ENCODE measurements at regions not wholly inside any gene's neighbourhood (a gene's known extent, or its start where the extent isn't known, plus 50 kb on each side); places are given as distances from the start of the nearest gene placed in this dataset.
"Not testable (repeated sequence)": the region's sequence is repeated elsewhere in the genome, so short reads cannot be mapped to it uniquely, and the experiment has no call there.

GRCh38 chr5:100232736-100233135 lies 302.4 kb upstream of the FAM174A start:
- DNase-seq (ENCODE audit: low read depth, low spot score) = no peak

DNA sequence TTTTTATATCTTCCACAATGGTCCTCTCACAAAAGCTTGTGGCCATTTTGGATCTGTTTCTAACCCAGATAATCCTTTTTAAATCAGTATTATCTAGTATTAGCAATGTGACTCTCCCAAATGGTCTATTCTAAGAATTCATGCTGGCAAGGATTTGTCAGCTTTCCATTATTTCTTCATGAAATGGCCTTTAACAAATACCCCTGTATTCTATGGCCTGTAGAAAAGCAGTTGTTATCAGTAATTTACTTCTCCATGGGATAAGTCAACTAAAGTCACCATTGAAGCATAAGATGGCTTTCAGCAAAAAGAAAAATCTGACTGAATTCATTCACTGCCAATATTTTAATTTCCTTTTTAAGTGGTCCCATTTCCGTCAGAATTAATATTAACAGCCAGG lies 346.4 kb upstream of the FAM174A start:
- DNase-seq (ENCODE audit: low read depth, low spot score) = no peak

DNA sequence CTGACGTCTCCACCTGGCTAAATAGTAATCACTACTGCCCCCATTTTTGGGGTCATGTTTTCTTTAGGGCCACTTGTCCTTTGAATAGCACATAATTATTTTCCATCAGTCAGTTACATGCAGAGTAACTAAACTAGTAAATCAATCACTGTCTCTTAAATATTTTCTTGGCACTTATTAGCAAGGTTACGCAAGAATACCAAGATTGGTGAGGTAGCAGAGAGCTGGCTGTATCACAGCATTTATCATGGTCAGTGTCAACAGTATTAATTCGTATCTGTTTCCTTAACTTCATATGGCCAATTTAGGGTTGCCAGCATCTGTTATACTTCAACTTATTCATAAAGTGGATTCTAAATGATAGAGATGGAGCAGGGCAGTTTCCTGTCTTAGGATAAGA lies 346.8 kb upstream of the FAM174A start:
- no peak for DNase-seq (ENCODE audit: low read depth, low spot score)

DNA sequence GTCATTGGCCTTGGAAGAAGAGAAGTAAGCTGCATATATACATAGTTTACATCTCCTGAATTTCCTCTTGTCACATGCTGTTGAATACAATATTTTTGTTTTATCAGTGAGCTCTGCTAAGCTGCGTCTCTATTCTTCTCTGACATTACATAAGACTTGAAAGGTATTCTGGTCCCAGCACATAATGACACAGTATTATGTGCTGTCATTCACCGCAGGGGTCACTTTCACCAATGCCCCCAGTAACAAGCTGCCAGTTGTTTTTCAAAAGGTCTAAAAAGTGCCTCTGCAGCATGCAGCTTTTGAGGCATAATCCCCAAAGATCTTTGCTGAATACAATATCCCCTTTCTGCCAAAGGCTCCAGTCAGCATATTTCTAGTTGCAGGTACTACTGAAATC lies 349.0 kb upstream of the FAM174A start:
- DNase-seq (ENCODE audit: low read depth, low spot score) = no peak

DNA sequence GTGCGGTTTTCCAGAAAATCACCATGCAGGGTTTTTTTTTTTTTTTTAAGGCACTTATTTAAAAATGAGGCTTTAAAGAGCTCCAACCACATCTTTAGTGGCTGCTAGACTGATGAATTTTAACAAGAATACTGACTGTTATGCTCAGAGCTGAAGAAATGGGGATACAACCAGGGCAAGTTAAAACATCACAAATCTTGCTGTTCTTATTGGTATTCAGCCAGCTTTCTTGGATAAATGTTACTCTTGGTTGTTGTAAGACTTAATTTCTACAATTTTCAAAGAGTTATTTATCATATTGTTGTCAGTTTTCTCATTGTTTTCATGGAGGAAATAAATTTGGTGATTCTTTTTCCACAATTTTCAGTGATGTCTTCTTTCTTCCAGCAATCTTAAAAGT lies 352.8 kb upstream of the FAM174A start:
- no peak for DNase-seq (ENCODE audit: low read depth, low spot score)

DNA sequence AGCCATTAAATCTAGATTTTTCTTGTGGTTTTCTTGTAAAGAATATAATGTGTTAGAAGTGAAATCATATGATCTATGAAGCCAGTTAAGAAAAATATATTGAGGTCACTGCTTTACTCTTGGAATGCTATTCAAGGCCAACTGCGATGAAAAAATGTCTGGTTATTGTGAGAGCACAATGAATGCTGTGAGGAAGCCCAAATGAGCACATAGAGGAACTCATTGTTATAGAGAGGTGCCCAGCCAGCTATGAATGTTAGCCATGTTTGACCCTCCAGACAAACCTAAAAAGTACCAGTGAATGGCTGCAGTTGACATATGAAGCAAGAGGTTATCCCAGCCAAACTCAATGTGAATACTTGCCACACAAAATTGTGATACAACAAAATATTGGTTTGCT lies 359.8 kb upstream of the FAM174A start:
- DNase-seq (ENCODE audit: low read depth, low spot score) = no peak

- DNase-seq (ENCODE audit: low read depth, low spot score) = no peak
Observed at GRCh38 chr5:100165309-100165708, 369.9 kb upstream of the FAM174A start.

GRCh38 chr5:100161868-100162267 lies 373.3 kb upstream of the FAM174A start:
- no peak for DNase-seq (ENCODE audit: low read depth, low spot score)

- DNase-seq (ENCODE audit: low read depth, low spot score) = no peak
Observed at GRCh38 chr5:100157066-100157465, 378.1 kb upstream of the FAM174A start.

- no peak for DNase-seq (ENCODE audit: low read depth, low spot score)
Observed at GRCh38 chr5:100148239-100148638, 386.9 kb upstream of the FAM174A start.

DNA sequence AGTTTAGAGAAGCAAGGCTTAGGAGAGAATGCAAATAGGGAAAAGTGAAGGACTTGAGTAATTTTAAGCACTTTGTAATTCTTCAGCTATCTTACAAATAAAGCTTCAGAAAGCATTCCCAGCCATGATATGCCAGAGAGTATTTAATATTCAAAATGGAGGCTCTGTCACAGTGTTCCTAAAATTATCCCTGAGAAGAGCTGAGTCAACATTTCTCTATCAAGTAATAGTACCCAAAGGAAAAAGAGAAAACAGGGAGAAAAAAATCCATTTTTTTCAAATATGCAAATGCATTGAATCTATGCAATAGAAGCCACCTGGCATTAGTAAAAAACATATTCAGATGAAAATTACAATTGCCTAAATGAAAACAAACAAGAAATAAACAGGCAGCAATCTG lies 392.6 kb upstream of the FAM174A start:
- no peak for DNase-seq (ENCODE audit: low read depth, low spot score)

DNA sequence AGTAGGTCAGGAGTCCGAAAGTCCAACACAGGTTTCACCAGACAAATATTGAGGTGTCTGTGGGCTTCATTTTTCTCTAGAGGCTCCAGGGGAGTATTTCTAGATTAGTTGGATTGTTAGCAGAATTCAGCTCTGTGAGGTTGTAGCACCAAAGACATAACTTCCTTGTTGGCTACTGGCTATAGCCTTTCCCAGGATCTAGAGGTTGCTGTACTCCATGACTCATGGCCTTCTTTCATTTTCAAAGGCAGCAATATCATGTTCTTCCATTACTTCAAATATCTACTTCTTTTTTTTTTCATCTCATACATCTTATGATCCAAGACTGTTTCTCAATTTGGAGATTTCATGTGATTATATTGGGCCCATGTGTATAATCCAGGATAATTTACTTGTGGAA lies 404.0 kb upstream of the FAM174A start:
- DNase-seq (ENCODE audit: low read depth, low spot score) = no peak

DNA sequence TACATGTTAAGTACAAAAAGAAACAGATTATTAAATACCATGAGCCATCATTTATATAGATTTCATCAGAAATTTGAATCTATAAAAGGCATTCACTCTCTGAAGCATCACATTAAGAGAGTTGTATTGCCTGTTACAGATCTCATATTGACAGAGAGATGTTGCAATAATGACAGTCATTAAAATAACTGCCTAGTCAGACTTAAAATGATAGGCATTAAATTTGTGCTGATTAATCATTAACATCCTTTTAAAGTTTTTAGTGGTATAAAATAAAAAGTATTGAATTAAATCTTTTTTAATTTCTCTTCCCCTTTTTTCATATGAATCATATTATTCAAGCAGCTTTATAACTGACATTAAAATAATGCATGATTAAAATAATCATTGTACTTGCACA lies 404.9 kb upstream of the FAM174A start:
- no peak for DNase-seq (ENCODE audit: low read depth, low spot score)

GRCh38 chr5:100119903-100120302 lies 415.3 kb upstream of the FAM174A start:
- DNase-seq (ENCODE audit: low read depth, low spot score) = no peak

DNA sequence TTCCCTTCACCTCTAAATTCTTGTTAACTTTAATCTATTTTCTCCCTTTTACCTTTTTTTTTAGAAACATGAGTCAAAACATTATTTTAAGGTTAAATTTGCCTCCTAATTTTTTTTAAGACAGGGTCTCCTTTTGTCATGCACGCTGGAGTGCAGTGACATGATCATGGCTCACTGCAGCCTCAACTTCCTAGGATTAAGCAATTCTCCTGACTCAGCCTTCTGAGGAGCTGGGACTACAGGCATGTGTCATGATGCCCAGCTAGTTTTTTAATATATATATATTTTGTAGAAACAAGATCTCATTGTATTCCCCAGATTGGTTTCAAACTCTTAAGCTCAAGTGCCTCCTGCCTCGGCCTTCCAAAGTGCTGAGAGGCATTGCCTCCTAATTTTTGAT lies 424.7 kb upstream of the FAM174A start:
- DNase-seq (ENCODE audit: low read depth, low spot score) = no peak

- no peak for DNase-seq (ENCODE audit: low read depth, low spot score)
Observed at GRCh38 chr5:100108883-100109282, 426.3 kb upstream of the FAM174A start.

DNA sequence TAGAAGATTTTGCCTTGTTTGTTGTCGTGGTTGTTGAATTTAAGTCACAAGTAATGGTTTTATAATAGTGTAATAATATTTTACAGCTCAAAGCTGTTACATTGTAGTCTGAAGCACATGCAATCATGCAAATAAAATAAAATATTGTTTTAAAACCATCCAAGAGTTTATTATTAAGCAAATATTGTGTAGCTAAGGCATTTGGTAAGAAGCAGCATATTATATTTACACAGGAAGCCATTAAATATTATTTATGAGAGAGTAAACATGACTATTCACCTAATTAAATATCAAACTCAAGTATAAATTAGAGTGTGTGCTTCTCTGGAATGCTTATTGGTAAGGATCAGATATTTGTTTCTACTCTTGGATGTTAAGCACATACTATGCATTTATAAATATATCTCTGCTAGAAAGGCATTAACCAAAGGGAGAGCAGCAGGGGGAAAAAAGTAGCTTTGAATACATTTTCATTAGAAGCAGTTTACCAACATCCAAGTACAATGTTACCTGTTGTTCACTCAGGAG lies 431.5 kb upstream of the FAM174A start:
- not testable (repeated sequence) for DNase-seq (ENCODE audit: low read depth, low spot score)

GRCh38 chr5:100101466-100101865 lies 433.7 kb upstream of the FAM174A start:
- DNase-seq (ENCODE audit: low read depth, low spot score) = not testable (repeated sequence)

GRCh38 chr5:100096328-100096727 lies 438.8 kb upstream of the FAM174A start:
- not testable (repeated sequence) for DNase-seq (ENCODE audit: low read depth, low spot score)

DNA sequence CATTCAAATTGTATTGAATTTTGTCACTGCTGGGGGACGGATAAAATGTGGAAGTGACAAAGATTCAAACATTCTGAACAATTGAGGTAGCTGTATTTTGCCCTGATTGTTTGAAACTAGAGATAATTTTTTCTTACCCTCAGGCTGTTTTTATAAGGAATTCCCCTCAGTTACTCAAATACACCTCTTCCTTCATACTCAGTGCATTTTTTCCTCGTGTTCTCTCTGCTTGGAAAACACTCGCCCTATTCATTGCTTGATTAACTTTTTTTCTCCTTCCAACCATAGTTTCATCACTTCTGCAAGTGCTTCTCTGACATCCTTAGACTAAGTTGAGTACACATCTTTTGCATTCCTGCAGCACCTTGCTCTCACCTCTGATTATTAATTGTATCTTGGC lies 454.5 kb upstream of the FAM174A start:
- DNase-seq (ENCODE audit: low read depth, low spot score) = not testable (repeated sequence)

DNA sequence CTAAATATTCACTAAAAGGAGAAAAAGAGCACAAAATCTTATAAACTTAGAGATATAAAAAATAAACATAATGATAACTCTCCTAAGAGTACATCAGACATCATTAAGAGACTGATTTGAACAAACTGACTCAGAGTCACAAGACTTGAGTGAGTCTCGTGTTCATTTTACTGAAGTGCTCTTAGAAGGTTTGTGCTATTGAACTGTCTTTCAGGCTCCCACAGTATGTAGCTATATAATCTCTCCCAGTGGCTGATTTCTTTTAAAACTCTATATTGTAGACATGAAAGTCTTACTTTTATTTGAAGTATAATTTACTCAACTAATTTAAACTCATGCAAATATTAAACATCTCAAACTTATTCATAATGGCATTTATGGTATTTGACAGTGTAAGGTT lies 456.0 kb upstream of the FAM174A start:
- DNase-seq (ENCODE audit: low read depth, low spot score) = not testable (repeated sequence)

DNA sequence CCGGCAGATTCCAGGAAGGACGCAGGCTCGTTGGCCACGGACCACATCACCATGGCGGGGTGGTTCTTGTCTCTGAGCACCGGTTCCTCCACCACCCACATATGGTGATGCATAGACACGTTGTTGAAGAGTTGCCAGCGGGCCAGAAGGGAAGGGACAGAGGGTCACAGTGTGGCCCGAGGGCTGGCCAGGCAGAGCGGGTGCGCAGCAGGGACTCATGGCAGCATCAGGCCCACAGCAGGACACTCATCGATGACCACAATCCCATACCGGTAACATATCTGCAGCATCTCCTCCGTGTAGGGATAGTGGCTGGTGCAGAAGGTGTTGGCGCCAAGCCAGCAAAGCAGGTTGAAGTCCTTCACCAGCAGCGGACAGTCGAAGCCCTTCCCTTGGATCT lies 469.2 kb upstream of the FAM174A start:
- not testable (repeated sequence) for DNase-seq (ENCODE audit: low read depth, low spot score)

GRCh38 chr5:100043475-100043874 lies 491.7 kb upstream of the FAM174A start:
- no peak for DNase-seq (ENCODE audit: low read depth, low spot score)

DNA sequence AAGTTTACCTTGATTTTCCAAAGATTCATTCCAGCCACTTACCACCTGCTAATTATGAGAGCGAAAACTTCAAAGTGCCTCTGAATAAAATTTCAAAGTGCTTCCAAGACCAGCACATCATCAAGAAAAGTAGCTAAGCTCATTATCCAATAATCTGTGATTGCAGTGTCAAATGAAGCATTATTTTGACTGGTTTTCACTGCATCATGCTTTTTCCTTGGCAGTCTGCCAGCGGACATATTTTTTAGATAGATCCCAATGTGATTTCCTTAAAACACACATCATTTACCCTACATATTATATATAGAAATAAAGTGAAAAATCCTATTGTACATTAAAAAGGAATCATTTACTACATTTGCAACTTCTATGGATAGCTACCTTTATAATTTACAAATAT lies 508.6 kb upstream of the FAM174A start:
- no peak for DNase-seq (ENCODE audit: low read depth, low spot score)

Measured in activated naive CD8-positive, alpha-beta T cell treated with anti-CD3 and anti-CD28 coated beads, Interleukin-2, amount 50 U/mL, for 16 hours (primary cell).